UCSD-AML1 (cell line): ENCODE measurements at regions not wholly inside any gene's neighbourhood (a gene's known extent, or its start where the extent isn't known, plus 50 kb on each side); places are given as distances from the start of the nearest gene placed in this dataset.

Experiments used
- DNase-seq: peaks from one replicate; lab custom pipeline; 2025; ENCODE audit not compliant: unreplicated experiment; lab: John Stamatoyannopoulos, UW

- DNase-seq: no peak
These were observed 528.0 kb upstream of the TNP1 start for GRCh38 chr2:217387776-217388387.

GRCh38 chr2:217386041-217386440 is 526.2 kb upstream of the TNP1 start:
- DNase-seq: no peak

- no peak for DNase-seq
These were observed 523.8 kb upstream of the TNP1 start for GRCh38 chr2:217383620-217384019.

- DNase-seq: no peak
These were observed 522.9 kb upstream of the TNP1 start for GRCh38 chr2:217382794-217383193.

GRCh38 chr2:217379807-217380206 is 519.9 kb upstream of the TNP1 start:
- no peak for DNase-seq

- DNase-seq: no peak
These were observed 512.9 kb upstream of the TNP1 start for GRCh38 chr2:217372794-217373193.

- DNase-seq: no peak
These were observed 511.9 kb upstream of the TNP1 start for GRCh38 chr2:217371781-217372213.

GRCh38 chr2:217370391-217370790 is 510.5 kb upstream of the TNP1 start:
- DNase-seq: peak; percentile 48

- no peak for DNase-seq
These were observed 507.6 kb upstream of the TNP1 start for GRCh38 chr2:217367464-217367863.

GRCh38 chr2:217366966-217367365 is 507.1 kb upstream of the TNP1 start:
- no peak for DNase-seq

GRCh38 chr2:217366266-217366895 is 506.5 kb upstream of the TNP1 start:
- no peak for DNase-seq

GRCh38 chr2:217365656-217366055 is 505.8 kb upstream of the TNP1 start:
- no peak for DNase-seq

- DNase-seq: no peak
These were observed 504.4 kb upstream of the TNP1 start for GRCh38 chr2:217364224-217364623.

GRCh38 chr2:217363470-217363869 is 503.6 kb upstream of the TNP1 start:
- DNase-seq: no peak

GRCh38 chr2:217362710-217363109 is 502.8 kb upstream of the TNP1 start:
- DNase-seq: no peak

- no peak for DNase-seq
These were observed 502.4 kb upstream of the TNP1 start for GRCh38 chr2:217362286-217362685.

- no peak for DNase-seq
These were observed 501.6 kb upstream of the TNP1 start for GRCh38 chr2:217361483-217361880.

GRCh38 chr2:217360781-217361482 is 501.1 kb upstream of the TNP1 start:
- no peak for DNase-seq

GRCh38 chr2:217360111-217360510 is 500.2 kb upstream of the TNP1 start:
- no peak for DNase-seq

- DNase-seq: no peak
These were observed 498.2 kb upstream of the TNP1 start for GRCh38 chr2:217357886-217358620.

GRCh38 chr2:217356781-217357180 is 496.9 kb upstream of the TNP1 start:
- no peak for DNase-seq

GRCh38 chr2:217356142-217356541 is 496.3 kb upstream of the TNP1 start:
- DNase-seq: no peak
